VCaP (cell line): ENCODE measurements at regions not wholly inside any gene's neighbourhood (a gene's known extent, or its start where the extent isn't known, plus 50 kb on each side); places are given as distances from the start of the nearest gene placed in this dataset.
A peak's percentile ranks its signal among the peaks of the same experiment; 100 is the strongest.
"Not testable (repeated sequence)": the region's sequence is repeated elsewhere in the genome, so short reads cannot be mapped to it uniquely, and the experiment has no call there.

Experiments used
- H3K27ac ChIP-seq: fragments of 450-650 bp; 2 replicates; pipeline ENCODE4 v1.5.1; 2017
- TF ChIP-seq, protein P1 (sequence below): fragments of 450-650 bp; conservative IDR thresholded peaks from 2 replicates; pipeline ENCODE4 v1.5.1; 2017; ENCODE audit warnings: mild to moderate bottlenecking, moderate library complexity

DNA sequence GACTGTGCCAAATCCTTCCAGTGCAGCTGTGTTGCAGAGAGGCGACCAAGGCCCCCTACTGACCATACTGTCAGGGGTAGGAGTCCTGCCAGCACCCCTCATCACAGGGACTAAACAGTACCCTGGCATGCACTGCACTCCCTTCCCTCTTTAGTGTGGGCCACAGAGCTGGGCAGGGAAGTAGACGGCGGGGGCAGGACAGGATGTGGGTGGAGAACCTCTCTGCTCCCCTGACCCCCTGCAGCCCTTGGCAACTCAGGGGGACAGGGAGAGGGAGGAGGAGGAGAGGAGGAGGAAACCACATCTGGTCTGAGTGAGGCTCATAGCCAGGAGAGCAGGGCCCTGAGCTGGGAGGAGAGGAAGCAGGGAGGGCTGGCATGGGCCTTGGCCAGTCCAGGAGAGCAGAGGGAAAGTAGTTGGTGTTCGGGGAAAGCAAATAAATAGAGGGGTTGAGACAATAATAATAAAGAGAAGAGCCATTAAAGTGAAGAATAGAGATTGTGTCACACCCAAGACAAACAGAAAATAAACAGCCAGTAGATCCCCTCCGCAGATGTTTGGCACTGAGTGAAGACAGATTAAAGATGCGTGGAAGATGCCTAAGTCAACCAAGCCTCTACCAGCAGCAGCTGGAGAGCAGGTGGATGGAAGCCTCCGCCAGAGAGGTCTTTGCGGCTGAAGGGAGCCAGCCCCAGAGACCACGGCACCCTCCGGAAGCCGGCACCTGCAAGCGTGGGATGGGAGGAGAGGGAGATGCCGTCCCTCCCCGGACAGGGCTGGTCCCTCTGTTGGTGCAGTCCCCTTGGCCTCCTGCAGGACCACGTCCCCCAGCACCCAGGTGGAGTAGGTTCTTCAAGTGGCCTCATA lies 61.5 kb downstream of the RPUSD4 start:
- TF ChIP-seq, protein P1, sequence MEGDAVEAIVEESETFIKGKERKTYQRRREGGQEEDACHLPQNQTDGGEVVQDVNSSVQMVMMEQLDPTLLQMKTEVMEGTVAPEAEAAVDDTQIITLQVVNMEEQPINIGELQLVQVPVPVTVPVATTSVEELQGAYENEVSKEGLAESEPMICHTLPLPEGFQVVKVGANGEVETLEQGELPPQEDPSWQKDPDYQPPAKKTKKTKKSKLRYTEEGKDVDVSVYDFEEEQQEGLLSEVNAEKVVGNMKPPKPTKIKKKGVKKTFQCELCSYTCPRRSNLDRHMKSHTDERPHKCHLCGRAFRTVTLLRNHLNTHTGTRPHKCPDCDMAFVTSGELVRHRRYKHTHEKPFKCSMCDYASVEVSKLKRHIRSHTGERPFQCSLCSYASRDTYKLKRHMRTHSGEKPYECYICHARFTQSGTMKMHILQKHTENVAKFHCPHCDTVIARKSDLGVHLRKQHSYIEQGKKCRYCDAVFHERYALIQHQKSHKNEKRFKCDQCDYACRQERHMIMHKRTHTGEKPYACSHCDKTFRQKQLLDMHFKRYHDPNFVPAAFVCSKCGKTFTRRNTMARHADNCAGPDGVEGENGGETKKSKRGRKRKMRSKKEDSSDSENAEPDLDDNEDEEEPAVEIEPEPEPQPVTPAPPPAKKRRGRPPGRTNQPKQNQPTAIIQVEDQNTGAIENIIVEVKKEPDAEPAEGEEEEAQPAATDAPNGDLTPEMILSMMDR, result no peak

GRCh38 chr11:126148317-126148716 lies 63.1 kb downstream of the RPUSD4 start:
- TF ChIP-seq, protein P1, result no peak
- peak overlapping the region; percentile 88 for H3K27ac ChIP-seq

More for the DNA sequence above, 61.5 kb downstream of the RPUSD4 start:
- peak overlapping the region; percentile 31; the same call in 1 of the 2 replicates for H3K27ac ChIP-seq

GRCh38 chr11:126147208-126148111 lies 64.0 kb downstream of the RPUSD4 start:
- TF ChIP-seq, protein P1, result no peak
- peak overlapping the region; percentile 88 for H3K27ac ChIP-seq

GRCh38 chr11:126146454-126147192 lies 64.8 kb downstream of the RPUSD4 start:
- H3K27ac ChIP-seq, result peak overlapping the region; percentile 88
- TF ChIP-seq, protein P1, result no peak

DNA sequence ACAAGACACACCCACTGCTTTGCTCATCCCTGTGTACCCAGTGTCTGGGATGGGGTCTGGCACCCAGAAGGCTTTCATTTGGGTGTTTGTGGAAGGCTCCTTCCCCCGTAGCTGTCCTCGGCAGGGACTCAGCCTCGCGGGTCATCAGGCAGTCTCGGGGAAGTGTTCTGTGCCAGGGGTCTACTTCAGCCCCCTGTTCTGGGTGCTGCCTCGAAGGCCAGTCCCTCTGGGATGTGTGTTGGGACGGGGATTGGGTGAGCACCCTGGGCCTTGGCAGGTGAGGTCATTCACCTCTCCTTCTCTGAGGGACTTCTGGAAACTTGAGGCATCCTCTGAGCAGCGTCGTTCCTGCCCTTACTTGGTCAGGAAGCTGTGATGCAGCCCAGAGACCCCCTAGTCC lies 65.5 kb downstream of the RPUSD4 start:
- TF ChIP-seq, protein P1, result no peak
- peak overlapping the region; percentile 88 for H3K27ac ChIP-seq

- not testable (repeated sequence) for H3K27ac ChIP-seq
Observed at GRCh38 chr11:126143491-126143890, 68.0 kb downstream of the RPUSD4 start.

DNA sequence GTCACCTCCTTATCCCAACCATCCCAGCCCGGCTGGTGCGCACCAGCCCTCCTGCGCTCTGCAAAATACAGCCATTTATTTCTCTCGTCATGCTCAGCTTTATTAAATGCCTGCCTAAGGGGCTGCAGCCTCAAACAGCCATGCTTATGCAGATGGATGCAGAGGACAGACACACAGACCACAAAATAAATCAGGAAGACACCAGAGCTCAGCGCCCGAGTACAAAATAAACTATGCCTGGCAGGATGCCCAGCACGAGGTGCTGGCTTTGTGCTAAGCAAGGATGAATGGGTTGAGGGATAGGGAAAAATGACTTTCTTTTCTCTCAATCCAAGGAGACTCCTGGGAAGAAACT lies 70.5 kb downstream of the RPUSD4 start:
- TF ChIP-seq, protein P1, result no peak
- H3K27ac ChIP-seq, result peak overlapping the region; percentile 86
